ENCODE measurements at regions not wholly inside any gene's neighbourhood (a gene's known extent, or its start where the extent isn't known, plus 50 kb on each side); places are given as distances from the start of the nearest gene placed in this dataset.
"Not testable (repeated sequence)": the region's sequence is repeated elsewhere in the genome, so short reads cannot be mapped to it uniquely, and the experiment has no call there.

DNA sequence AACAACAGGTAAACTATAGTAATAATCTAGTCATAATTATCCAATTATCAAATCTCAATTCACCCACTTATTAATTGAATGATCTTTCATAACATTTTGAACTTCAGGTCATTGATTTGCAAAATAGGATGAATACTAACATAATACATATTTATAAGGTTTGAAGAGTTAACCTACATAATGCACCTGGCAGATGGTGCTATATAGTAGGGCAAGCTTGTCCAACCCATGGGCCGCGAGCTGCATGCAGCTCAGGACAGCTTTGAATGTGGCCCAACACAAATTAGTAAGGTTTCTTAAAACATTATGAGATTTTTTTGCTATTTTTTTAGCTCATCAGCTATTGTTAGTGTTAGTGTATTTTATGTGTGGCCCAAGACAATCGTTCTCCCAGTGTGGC, 815.8 kb upstream of the ID2 start:
- H3K4me2 ChIP-seq: no peak overlapping the region
- no peak overlapping the region for H3K9ac ChIP-seq
- H3K4me3 ChIP-seq (IDR thresholded peaks at IDR 0.05; ENCODE audit: insufficient read depth, low read depth, low read length): no peak overlapping the region
- H3K4me1 ChIP-seq (ENCODE audit: low read depth, poor library complexity, severe bottlenecking): no peaks in the 10 kb centered on the region
- H3K27ac ChIP-seq: no peak overlapping the region
- H3K36me3 ChIP-seq (ENCODE audit: insufficient read depth): no peaks in the 10 kb centered on the region
- H4K20me1 ChIP-seq (ENCODE audit: insufficient read depth): no peaks in the 10 kb centered on the region
- no peaks in the 10 kb centered on the region for H3K27me3 ChIP-seq (ENCODE audit: insufficient read depth, low read depth)
- no peaks in the 10 kb centered on the region for H3K79me2 ChIP-seq (ENCODE audit: insufficient read depth, low read depth)
- no peak overlapping the region for H2AFZ ChIP-seq (ENCODE audit: low read depth)
- TF ChIP-seq, protein P1, sequence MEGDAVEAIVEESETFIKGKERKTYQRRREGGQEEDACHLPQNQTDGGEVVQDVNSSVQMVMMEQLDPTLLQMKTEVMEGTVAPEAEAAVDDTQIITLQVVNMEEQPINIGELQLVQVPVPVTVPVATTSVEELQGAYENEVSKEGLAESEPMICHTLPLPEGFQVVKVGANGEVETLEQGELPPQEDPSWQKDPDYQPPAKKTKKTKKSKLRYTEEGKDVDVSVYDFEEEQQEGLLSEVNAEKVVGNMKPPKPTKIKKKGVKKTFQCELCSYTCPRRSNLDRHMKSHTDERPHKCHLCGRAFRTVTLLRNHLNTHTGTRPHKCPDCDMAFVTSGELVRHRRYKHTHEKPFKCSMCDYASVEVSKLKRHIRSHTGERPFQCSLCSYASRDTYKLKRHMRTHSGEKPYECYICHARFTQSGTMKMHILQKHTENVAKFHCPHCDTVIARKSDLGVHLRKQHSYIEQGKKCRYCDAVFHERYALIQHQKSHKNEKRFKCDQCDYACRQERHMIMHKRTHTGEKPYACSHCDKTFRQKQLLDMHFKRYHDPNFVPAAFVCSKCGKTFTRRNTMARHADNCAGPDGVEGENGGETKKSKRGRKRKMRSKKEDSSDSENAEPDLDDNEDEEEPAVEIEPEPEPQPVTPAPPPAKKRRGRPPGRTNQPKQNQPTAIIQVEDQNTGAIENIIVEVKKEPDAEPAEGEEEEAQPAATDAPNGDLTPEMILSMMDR (conservative IDR thresholded peaks at IDR 0.05; ENCODE audit: low read depth, low read length): no peak

DNA sequence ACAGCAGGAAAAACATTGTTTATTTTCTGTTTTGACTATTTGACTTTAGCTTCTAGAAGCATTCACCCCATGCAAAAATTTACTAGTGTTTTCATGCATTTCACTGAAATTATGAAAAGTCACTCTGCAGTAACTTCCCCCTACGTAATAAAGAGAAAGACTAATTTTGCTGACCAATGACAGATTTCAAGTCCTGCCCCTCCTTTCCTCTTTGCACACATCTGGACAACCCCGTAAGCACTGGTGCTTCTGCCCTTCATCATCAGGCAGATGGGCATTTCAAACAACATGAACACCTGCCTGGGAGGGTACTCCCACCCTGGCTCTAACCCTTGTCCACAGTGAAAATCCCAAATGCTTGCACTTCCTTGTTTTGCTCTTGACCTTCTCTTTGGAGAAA, 815.0 kb upstream of the ID2 start:
- Histone ChIP-seq H3K4me2 (no peak overlapping the region), H3K79me2 (ENCODE audit: insufficient read depth, low read depth) (no peaks in the 10 kb centered on the region), H3K36me3 (ENCODE audit: insufficient read depth) (no peaks in the 10 kb centered on the region), H3K27ac (no peak overlapping the region), H4K20me1 (ENCODE audit: insufficient read depth) (no peaks in the 10 kb centered on the region), H3K9ac (no peak overlapping the region), H3K4me3 (IDR thresholded peaks at IDR 0.05; ENCODE audit: insufficient read depth, low read depth, low read length) (no peak overlapping the region), H3K27me3 (ENCODE audit: insufficient read depth, low read depth) (no peaks in the 10 kb centered on the region), H2AFZ (ENCODE audit: low read depth) (no peak overlapping the region), H3K4me1 (ENCODE audit: low read depth, poor library complexity, severe bottlenecking) (no peaks in the 10 kb centered on the region)
- TF ChIP-seq, protein P1 (conservative IDR thresholded peaks at IDR 0.05; ENCODE audit: low read depth, low read length): no peak

DNA sequence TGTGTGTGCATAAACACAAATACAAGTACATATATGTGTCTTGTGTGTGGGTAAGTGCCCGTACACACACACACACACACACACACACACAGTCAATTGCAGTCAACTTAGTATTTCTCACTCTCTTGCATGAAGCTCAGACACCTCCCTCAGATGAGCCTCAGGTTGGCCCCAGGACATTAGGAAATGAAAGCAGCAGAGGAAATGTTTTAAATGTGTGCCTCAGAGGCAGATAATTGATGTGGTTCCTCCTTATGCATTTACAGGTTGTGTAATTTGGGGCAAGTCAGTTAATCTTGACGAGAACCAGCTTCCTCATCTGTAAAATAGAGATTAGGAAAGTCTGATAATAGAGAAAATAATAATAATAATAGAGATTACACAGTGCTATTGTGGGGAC, 814.0 kb upstream of the ID2 start:
- Histone ChIP-seq H4K20me1 (ENCODE audit: insufficient read depth) (no peaks in the 10 kb centered on the region), H3K79me2 (ENCODE audit: insufficient read depth, low read depth) (no peaks in the 10 kb centered on the region), H3K4me1 (ENCODE audit: low read depth, poor library complexity, severe bottlenecking) (no peaks in the 10 kb centered on the region), H3K27me3 (ENCODE audit: insufficient read depth, low read depth) (no peaks in the 10 kb centered on the region), H3K9ac (no peak overlapping the region), H3K27ac (no peak overlapping the region), H2AFZ (ENCODE audit: low read depth) (no peak overlapping the region), H3K4me2 (no peak overlapping the region), H3K4me3 (IDR thresholded peaks at IDR 0.05; ENCODE audit: insufficient read depth, low read depth, low read length) (no peak overlapping the region), H3K36me3 (ENCODE audit: insufficient read depth) (no peaks in the 10 kb centered on the region)
- TF ChIP-seq, protein P1 (conservative IDR thresholded peaks at IDR 0.05; ENCODE audit: low read depth, low read length): no peak

DNA sequence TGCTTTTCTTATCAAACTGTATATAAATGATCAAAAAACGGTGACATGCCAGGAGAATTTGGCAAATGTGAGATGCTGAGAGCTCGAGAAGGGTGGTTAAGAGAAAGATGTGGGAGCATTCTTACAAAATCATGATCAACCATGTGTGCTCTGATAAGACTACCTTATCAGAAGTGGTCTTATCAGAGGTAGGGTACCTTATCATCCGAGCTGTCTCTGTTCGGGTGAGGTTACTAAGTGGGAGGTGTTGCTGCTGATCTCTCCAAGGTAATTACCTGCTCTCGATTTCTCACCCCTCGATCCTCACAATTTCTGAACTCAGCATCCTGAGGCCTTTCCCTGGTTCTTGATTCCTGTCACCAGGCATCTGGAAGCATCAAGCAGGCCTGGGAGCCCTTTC, 813.0 kb upstream of the ID2 start:
- no peaks in the 10 kb centered on the region for H3K79me2 ChIP-seq (ENCODE audit: insufficient read depth, low read depth)
- H4K20me1 ChIP-seq (ENCODE audit: insufficient read depth): no peaks in the 10 kb centered on the region
- no peaks in the 10 kb centered on the region for H3K4me1 ChIP-seq (ENCODE audit: low read depth, poor library complexity, severe bottlenecking)
- TF ChIP-seq, protein P1 (conservative IDR thresholded peaks at IDR 0.05; ENCODE audit: low read depth, low read length): no peak
- no peaks in the 10 kb centered on the region for H3K36me3 ChIP-seq (ENCODE audit: insufficient read depth)
- H3K27me3 ChIP-seq (ENCODE audit: insufficient read depth, low read depth): no peaks in the 10 kb centered on the region
- no peak overlapping the region for H2AFZ ChIP-seq (ENCODE audit: low read depth)
- no peak overlapping the region for H3K4me2 ChIP-seq
- no peak overlapping the region for H3K4me3 ChIP-seq (IDR thresholded peaks at IDR 0.05; ENCODE audit: insufficient read depth, low read depth, low read length)
- no peak overlapping the region for H3K9ac ChIP-seq
- H3K27ac ChIP-seq: no peak overlapping the region

DNA sequence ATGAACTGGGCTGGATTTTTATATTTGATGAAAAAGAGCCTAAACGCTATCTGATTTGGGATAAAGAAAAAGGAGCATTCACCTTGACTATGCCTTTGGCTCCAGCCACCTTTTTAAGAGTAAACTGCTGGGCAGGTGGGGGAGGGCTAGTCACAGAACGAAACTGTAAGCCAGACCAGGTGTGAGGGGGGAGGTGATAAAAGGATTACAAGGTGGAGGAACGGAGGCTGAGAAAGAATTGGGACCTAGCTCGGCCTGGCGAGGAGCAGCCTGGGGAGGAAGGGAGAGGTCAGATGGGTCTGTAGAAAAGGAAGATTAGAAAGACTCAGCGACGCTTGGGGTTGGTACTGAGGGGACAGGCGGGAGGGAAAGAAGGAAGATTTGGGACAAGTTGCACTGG, 805.4 kb upstream of the ID2 start:
- not testable (repeated sequence) for H3K79me2 ChIP-seq (ENCODE audit: insufficient read depth, low read depth); H3K4me1 ChIP-seq (ENCODE audit: low read depth, poor library complexity, severe bottlenecking); H3K27ac ChIP-seq; H2AFZ ChIP-seq (ENCODE audit: low read depth); H3K9ac ChIP-seq; H3K27me3 ChIP-seq (ENCODE audit: insufficient read depth, low read depth); H3K4me3 ChIP-seq (IDR thresholded peaks at IDR 0.05; ENCODE audit: insufficient read depth, low read depth, low read length); H3K4me2 ChIP-seq; H3K36me3 ChIP-seq (ENCODE audit: insufficient read depth); H4K20me1 ChIP-seq (ENCODE audit: insufficient read depth)

DNA sequence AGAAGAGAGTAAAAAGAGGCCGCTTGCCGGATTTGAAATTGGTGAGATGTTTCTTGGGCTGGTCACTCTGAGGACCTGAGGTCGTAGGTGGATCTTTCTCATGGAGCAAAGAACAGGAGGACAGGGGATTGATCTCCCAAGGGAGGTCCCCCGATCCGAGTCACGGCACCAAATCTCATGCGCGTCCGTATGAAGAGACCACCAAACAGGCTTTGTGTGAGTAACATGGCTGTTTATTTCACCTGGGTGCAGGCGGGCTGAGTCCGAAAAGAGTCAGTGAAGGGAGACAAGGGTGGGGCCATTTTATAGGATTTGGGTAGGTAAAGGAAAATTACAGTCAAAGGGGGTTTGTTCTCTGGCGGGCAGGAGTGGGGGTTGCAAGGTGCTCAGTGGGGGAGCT, 803.6 kb upstream of the ID2 start:
- H3K27me3 ChIP-seq (ENCODE audit: insufficient read depth, low read depth); H3K36me3 ChIP-seq (ENCODE audit: insufficient read depth); H3K4me2 ChIP-seq; H4K20me1 ChIP-seq (ENCODE audit: insufficient read depth); H3K79me2 ChIP-seq (ENCODE audit: insufficient read depth, low read depth); H3K4me1 ChIP-seq (ENCODE audit: low read depth, poor library complexity, severe bottlenecking); H3K9ac ChIP-seq; H3K27ac ChIP-seq; H3K4me3 ChIP-seq (IDR thresholded peaks at IDR 0.05; ENCODE audit: insufficient read depth, low read depth, low read length); H2AFZ ChIP-seq (ENCODE audit: low read depth): not testable (repeated sequence)

Measured in KMS-11 (cell line).